ENCODE measurements at regions not wholly inside any gene's neighbourhood (a gene's known extent, or its start where the extent isn't known, plus 50 kb on each side); places are given as distances from the start of the nearest gene placed in this dataset.

DNA sequence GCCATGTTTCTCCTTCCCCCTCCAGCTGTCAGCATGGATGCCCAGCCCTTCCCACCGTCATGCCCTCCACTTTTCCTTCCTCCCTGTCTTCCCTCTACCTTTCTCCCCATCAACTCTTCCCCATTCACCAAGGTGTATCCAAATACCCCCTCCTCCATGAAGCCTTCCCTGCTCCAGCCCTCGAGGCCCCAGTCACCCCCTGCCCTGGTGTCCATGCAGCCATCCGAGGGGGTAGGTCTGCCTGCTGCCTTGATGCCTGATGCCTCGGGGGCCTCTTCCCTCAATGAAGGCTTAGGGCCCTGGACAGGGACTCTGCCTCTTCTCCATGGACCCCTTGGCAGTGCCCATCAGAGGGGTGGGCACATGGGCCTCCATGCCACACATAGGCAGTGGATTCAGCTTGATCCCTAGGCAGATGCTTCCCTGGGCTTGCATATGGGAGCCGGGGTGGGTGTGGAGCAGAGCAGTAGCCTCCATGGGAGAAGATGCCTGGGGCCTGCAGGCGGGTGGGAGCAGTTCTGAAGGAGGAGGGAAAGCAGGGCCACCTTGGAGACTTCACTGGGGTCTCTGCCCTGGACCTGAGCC, 795.8 kb downstream of the BRD1 start:
- H3K9me2 ChIP-seq (replicated peaks; ENCODE audit: insufficient read depth, low read length), result no peaks in the 10 kb centered on the region
- TF ChIP-seq, protein P1, sequence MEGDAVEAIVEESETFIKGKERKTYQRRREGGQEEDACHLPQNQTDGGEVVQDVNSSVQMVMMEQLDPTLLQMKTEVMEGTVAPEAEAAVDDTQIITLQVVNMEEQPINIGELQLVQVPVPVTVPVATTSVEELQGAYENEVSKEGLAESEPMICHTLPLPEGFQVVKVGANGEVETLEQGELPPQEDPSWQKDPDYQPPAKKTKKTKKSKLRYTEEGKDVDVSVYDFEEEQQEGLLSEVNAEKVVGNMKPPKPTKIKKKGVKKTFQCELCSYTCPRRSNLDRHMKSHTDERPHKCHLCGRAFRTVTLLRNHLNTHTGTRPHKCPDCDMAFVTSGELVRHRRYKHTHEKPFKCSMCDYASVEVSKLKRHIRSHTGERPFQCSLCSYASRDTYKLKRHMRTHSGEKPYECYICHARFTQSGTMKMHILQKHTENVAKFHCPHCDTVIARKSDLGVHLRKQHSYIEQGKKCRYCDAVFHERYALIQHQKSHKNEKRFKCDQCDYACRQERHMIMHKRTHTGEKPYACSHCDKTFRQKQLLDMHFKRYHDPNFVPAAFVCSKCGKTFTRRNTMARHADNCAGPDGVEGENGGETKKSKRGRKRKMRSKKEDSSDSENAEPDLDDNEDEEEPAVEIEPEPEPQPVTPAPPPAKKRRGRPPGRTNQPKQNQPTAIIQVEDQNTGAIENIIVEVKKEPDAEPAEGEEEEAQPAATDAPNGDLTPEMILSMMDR (IDR thresholded peaks at IDR 0.05; ENCODE audit: insufficient read depth, low read length, poor library complexity, severe bottlenecking), result no peak
- TF ChIP-seq EZH2phosphoT487 (conservative IDR thresholded peaks at IDR 0.05; ENCODE audit: low read length), result no peak

DNA sequence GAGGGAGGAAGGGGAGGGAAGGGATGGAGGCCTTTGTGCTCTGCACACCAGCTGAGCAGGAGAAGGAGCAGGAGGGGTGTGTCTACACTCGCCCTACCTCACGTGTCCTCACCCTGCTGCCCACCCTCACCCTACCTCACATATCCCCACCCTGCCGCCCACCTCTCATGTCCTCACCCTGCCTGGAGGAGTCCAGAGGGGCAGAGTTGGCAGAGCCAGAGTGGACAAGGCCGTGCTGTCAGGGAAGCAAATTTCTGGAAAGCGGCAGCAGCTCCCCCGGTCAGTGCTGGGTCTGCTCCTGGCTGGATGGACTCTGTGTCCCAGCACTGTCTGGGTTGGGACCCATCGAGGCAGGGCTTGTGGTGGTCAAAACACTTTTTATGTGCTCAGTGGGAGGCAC, 799.6 kb downstream of the BRD1 start:
- Histone ChIP-seq H3K9me2 (replicated peaks; ENCODE audit: insufficient read depth, low read length) (no peaks in the 10 kb centered on the region), H3K27me3 (ENCODE audit: low read length) (no peaks in the 10 kb centered on the region), H3K9me3 (ENCODE audit: insufficient read depth, low read length) (no peaks in the 10 kb centered on the region), H3F3A (ENCODE audit: insufficient read depth) (no peaks in the 10 kb centered on the region), H3K4me3 (ENCODE audit: insufficient read depth, low read length, poor library complexity, severe bottlenecking) (no peak overlapping the region), H2AFZ (ENCODE audit: low read depth, low read length, severe bottlenecking) (no peak overlapping the region), H3K4me2 (ENCODE audit: low read depth, low read length, poor library complexity, severe bottlenecking) (no peak overlapping the region), H3K79me2 (ENCODE audit: insufficient read depth, low read length) (no peaks in the 10 kb centered on the region), H3K9ac (ENCODE audit: low read length) (no peak overlapping the region), H3K27ac (ENCODE audit: low read depth, low read length) (no peak overlapping the region), H3K36me3 (ENCODE audit: low read length) (no peaks in the 10 kb centered on the region), H4K20me1 (ENCODE audit: low read depth, low read length) (no peaks in the 10 kb centered on the region)
- TF ChIP-seq, protein P1 (IDR thresholded peaks at IDR 0.05; ENCODE audit: insufficient read depth, low read length, poor library complexity, severe bottlenecking), result no peak
- TF ChIP-seq EZH2phosphoT487 (conservative IDR thresholded peaks at IDR 0.05; ENCODE audit: low read length), result no peak

More for the DNA sequence above, 795.8 kb downstream of the BRD1 start:
- no peaks in the 10 kb centered on the region for H4K20me1 ChIP-seq (ENCODE audit: low read depth, low read length)
- H3K79me2 ChIP-seq (ENCODE audit: insufficient read depth, low read length), result no peaks in the 10 kb centered on the region
- H3K27me3 ChIP-seq (ENCODE audit: low read length), result no peaks in the 10 kb centered on the region
- H3F3A ChIP-seq (ENCODE audit: insufficient read depth), result no peaks in the 10 kb centered on the region
- H3K27ac ChIP-seq (ENCODE audit: low read depth, low read length), result no peak overlapping the region
- no peaks in the 10 kb centered on the region for H3K9me3 ChIP-seq (ENCODE audit: insufficient read depth, low read length)
- no peak overlapping the region for H3K4me3 ChIP-seq (ENCODE audit: insufficient read depth, low read length, poor library complexity, severe bottlenecking)
- no peak overlapping the region for H2AFZ ChIP-seq (ENCODE audit: low read depth, low read length, severe bottlenecking)
- no peak overlapping the region for H3K4me2 ChIP-seq (ENCODE audit: low read depth, low read length, poor library complexity, severe bottlenecking)
- H3K36me3 ChIP-seq (ENCODE audit: low read length), result no peaks in the 10 kb centered on the region
- no peak overlapping the region for H3K9ac ChIP-seq (ENCODE audit: low read length)

DNA sequence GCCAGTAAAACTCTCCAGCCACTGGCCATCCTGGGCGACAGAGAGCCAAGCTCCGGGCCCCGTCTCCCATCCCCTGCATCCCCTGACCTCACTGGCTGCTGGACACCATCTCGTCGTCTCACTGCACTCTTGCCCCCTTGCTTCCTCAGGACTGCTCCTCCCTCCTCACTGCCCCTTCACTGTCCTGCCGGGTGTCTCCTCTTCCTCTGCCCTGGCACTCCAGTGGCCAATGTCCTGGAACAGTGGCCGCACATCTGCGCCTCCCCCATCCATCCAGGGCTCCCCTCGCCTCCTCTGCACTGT, 800.4 kb downstream of the BRD1 start:
- Histone ChIP-seq H3K9me3 (ENCODE audit: insufficient read depth, low read length) (no peaks in the 10 kb centered on the region), H3K27me3 (ENCODE audit: low read length) (no peaks in the 10 kb centered on the region), H3K27ac (ENCODE audit: low read depth, low read length) (no peak overlapping the region), H3K9ac (ENCODE audit: low read length) (no peak overlapping the region), H3K4me2 (ENCODE audit: low read depth, low read length, poor library complexity, severe bottlenecking) (no peak overlapping the region), H4K20me1 (ENCODE audit: low read depth, low read length) (no peaks in the 10 kb centered on the region), H3K79me2 (ENCODE audit: insufficient read depth, low read length) (no peaks in the 10 kb centered on the region), H2AFZ (ENCODE audit: low read depth, low read length, severe bottlenecking) (no peak overlapping the region), H3K9me2 (replicated peaks; ENCODE audit: insufficient read depth, low read length) (no peaks in the 10 kb centered on the region), H3K36me3 (ENCODE audit: low read length) (no peaks in the 10 kb centered on the region), H3F3A (ENCODE audit: insufficient read depth) (no peaks in the 10 kb centered on the region), H3K4me3 (ENCODE audit: insufficient read depth, low read length, poor library complexity, severe bottlenecking) (no peak overlapping the region)
- TF ChIP-seq, protein P1 (IDR thresholded peaks at IDR 0.05; ENCODE audit: insufficient read depth, low read length, poor library complexity, severe bottlenecking), result no peak
- no peak for TF ChIP-seq EZH2phosphoT487 (conservative IDR thresholded peaks at IDR 0.05; ENCODE audit: low read length)
